ENCODE measurements at regions not wholly inside any gene's neighbourhood (a gene's known extent, or its start where the extent isn't known, plus 50 kb on each side); places are given as distances from the start of the nearest gene placed in this dataset.
A peak's percentile ranks its signal among the peaks of the same experiment; 100 is the strongest.

DNA sequence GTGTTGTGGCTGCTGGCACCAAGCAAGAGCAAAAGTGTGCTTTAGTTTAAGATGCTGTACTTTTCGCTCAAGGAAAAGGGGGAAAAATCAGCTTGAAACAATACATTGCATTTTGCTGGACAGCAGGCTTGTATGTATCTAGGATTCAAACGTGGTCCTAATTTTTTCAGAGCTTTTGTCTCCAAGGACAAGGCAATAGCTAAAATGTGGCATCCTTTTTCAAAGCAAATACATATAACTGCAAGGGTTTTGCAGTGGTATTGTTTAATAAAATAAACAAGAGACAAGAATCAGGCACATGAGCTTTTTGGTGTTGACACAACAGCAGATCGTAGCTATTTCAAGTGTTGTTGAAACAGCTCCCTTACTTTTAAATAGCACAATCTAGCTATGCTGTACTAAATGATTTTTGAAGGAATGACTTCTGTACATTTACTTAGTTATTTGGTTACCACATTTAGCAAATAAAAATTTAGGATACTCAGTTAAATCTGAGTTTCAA lies 137.0 kb upstream of the HEY2 start:
- peak overlapping the region; percentile 20; the same call in 1 of the 2 replicates for H3K18ac ChIP-seq (ENCODE audit: extremely low read depth, low read length)
- no peaks in the 10 kb centered on the region for H3K27me3 ChIP-seq (replicated peaks in 1 of 4; ENCODE audit: control insufficient read depth in 3 of 4, extremely low read depth in 1 of 4, insufficient read depth in 3 of 4, low read length in 3 of 4)
- no peak overlapping the region for H4K5ac ChIP-seq (ENCODE audit: insufficient read length, low read depth, low read length)
- no peaks in the 10 kb centered on the region for H3K79me1 ChIP-seq (ENCODE audit: low read depth, low read length)
- DNase-seq (ENCODE audit: low read depth in 1 of 2, low spot score in 2 of 2) (no peak), FAIRE-seq (no peak)
- peak overlapping the region; percentile 71 to 82 for H3K4me2 ChIP-seq (ENCODE audit: insufficient read depth in 1 of 2, low read depth in 2 of 2, low read length in 2 of 2)
- ChIA-PET POLR2A (ENCODE audit: partially characterized antibody) (interaction anchor here (1.2 kb wide), 1 partner anchor 38 kb away, joined by 3 read pairs; no protein-coding TSS in a partner anchor), CTCF (ENCODE audit: partially characterized antibody) (interaction anchor here (1.0 to 1.6 kb wide), 6 partner anchors 9 to 301 kb away, joined by 3 to 4 read pairs (median 4); no protein-coding TSS in a partner anchor)
- H2BK120ac ChIP-seq (replicated peaks; ENCODE audit: low read depth, low read length), result peak overlapping the region; percentile 44
- H3K9ac ChIP-seq (replicated peaks in 1 of 4; ENCODE audit: extremely low read depth in 1 of 4, low read depth in 3 of 4, low read length in 3 of 4), result peak overlapping the region in 1 of 4 experiments; percentile 33; a peak in 2 of 7 replicates
- no peak for TF ChIP-seq CREB1 (IDR thresholded peaks at IDR 0.05)
- peak; percentile 6 for TF ChIP-seq ASH2L (IDR thresholded peaks at IDR 0.05; ENCODE audit: low read length)
- H2BK20ac ChIP-seq (ENCODE audit: low read length), result no peak overlapping the region
- H3K56ac ChIP-seq (replicated peaks; ENCODE audit: insufficient read length, low read depth, low read length), result no peak overlapping the region
- no peak overlapping the region; the same call in 1 of the 2 replicates for H3K27ac ChIP-seq (ENCODE audit: low read depth, low read length)
- 49% methylated on average over 3 of the region's 3 CpGs; no CpG with 5 or more reads in 1 of the 2 experiments for WGBS, 2 experiments (ENCODE audit: extremely low coverage in 1 of 2, insufficient coverage in 1 of 2, insufficient read length in 1 of 2, insufficient replicate concordance in 2 of 2, low coverage in 1 of 2, low lambda C conversion rate in 2 of 2, missing lambda C conversion rate in 1 of 2)
- H3K4ac ChIP-seq (replicated peaks; ENCODE audit: insufficient read length, low read depth, low read length), result no peak overlapping the region
- H4K20me1 ChIP-seq (replicated peaks in 1 of 2; ENCODE audit: control insufficient read depth in 1 of 2, insufficient read depth in 2 of 2, low read length in 2 of 2), result no peaks in the 10 kb centered on the region
- H3K4me3 ChIP-seq (ENCODE audit: extremely low read depth in 1 of 4, insufficient read depth in 2 of 4, low read depth in 3 of 4, low read length in 4 of 4), result peak overlapping the region in 1 of 4 experiments; percentile 45; a peak in 3 of 8 replicates
- no peak overlapping the region for H3K23ac ChIP-seq (ENCODE audit: insufficient read length)
- 0 out of 2 replicates have a peak overlapping the region, but pooled peaks have one; percentile 0 for H2BK12ac ChIP-seq (ENCODE audit: low read depth, low read length)
- H4K8ac ChIP-seq (ENCODE audit: extremely low read depth, insufficient read depth, low read length), result no peak overlapping the region
- H2AK5ac ChIP-seq (ENCODE audit: low read depth, low read length), result no peak overlapping the region
- peak overlapping the region; percentile 74 for H2AFZ ChIP-seq (ENCODE audit: low read length)
- no peaks in the 10 kb centered on the region for H3K79me2 ChIP-seq (ENCODE audit: control insufficient read depth in 1 of 2, insufficient read depth in 2 of 2, low read length in 2 of 2)
- no peak overlapping the region for H2BK15ac ChIP-seq (ENCODE audit: low read length)
- peaks cover 5 to 16% (median 13%) of the 10 kb centered on the region in 4 experiments; a peak in 6 of 7 replicates for H3K4me1 ChIP-seq (replicated peaks in 1 of 4; ENCODE audit: control insufficient read depth in 3 of 4, insufficient read depth in 4 of 4, low read length in 3 of 4)
- H3K9me3 ChIP-seq (ENCODE audit: insufficient read depth in 2 of 2, low read depth in 1 of 2, low read length in 1 of 2), result no peaks in the 10 kb centered on the region
- H4K91ac ChIP-seq (replicated peaks; ENCODE audit: insufficient read length, low read length), result no peak overlapping the region
- H3K36me3 ChIP-seq (ENCODE audit: control insufficient read depth in 2 of 4, insufficient read depth in 4 of 4, low read length in 3 of 4), result no peaks in the 10 kb centered on the region
- H3K14ac ChIP-seq (ENCODE audit: insufficient read length), result no peak overlapping the region
- peaks cover 6% of the 10 kb centered on the region for H3K23me2 ChIP-seq (ENCODE audit: low read depth, low read length)
- 0 out of 2 replicates have a peak overlapping the region, but pooled peaks have one; percentile 84 for H2BK5ac ChIP-seq (ENCODE audit: low read depth, low read length)

All from H1 (cell line).